HCT116 (cell line): ENCODE measurements at regions not wholly inside any gene's neighbourhood (a gene's known extent, or its start where the extent isn't known, plus 50 kb on each side); places are given as distances from the start of the nearest gene placed in this dataset.

ENCODE experiments used
- ATAC-seq: fragments of 200-7000 bp; cut with Tn5 transposase; 2 replicates; pipeline ENCODE4 v1.9.1; 2020; ENCODE audit warnings: mild to moderate bottlenecking, moderate library complexity
- BruUV-seq: library from RNA; stranded (reverse); fragments of 400-500 nt; replicated peaks from 2 replicates; lab custom pipeline; 2021; lab: Mats Ljungman, UMichigan
- CTCF ChIA-PET: fragments of 300-600 bp; sonication (Branson Sonifier 250); formaldehyde crosslinking; loops from one replicate; lab custom pipeline; 2021; ENCODE audit warnings: antibody characterized with exemption; lab: Charles Lee
- POLR2A ChIA-PET: fragments of 300-600, 350-600 bp; sonication (Branson Sonifier 250); formaldehyde crosslinking; loops from one replicate; lab custom pipeline; 2021; ENCODE audit warnings: antibody characterized with exemption; lab: Charles Lee
- RAD21 ChIA-PET, 2 experiments: fragments of 300-600 bp; sonication (Branson Sonifier 250); formaldehyde crosslinking; loops; one replicate each; lab custom pipeline; 2023; ENCODE audit warnings: low total read pairs in 2 of 2; ENCODE audit not compliant: uncharacterized antibody in 2 of 2, unreplicated experiment in 2 of 2, low non-redundant PET in 1 of 2; lab: Charles Lee
- DNase-seq: peaks from one replicate; pipeline ENCODE4 v3.0.0-alpha.2; 2010; ENCODE audit warnings: low read depth, low spot score
- H2AFZ ChIP-seq: fragments of 200-600 bp; shearing (Covaris generic), sonication (generic); 2 replicates; pipeline ENCODE4 v1.6.1; 2017; ENCODE audit warnings: low read depth, mixed run types, mixed read lengths, antibody characterized with exemption, low read length; ENCODE audit not compliant: poor library complexity, severe bottlenecking
- H3K27ac ChIP-seq: 2 replicates; pipeline ENCODE4 v1.5.1; 2012; ENCODE audit warnings: low read depth, low read length
- H3K27me3 ChIP-seq: fragments of 200-600 bp; sonication (generic); 2 replicates; pipeline ENCODE4 v1.6.1; 2016; ENCODE audit warnings: mixed run types, low read length, mixed read lengths; ENCODE audit not compliant: insufficient read depth
- H3K36me3 ChIP-seq, 2 experiments: fragments of 200-500 bp in 1 of 2; fragments of 200-600 bp in 1 of 2; sonication (Bioruptor generic) in 1 of 2; sonication (generic) in 1 of 2; 2 replicates each; pipeline versions ENCODE4 v1.5.1 to v1.6.1; 2014 to 2016; ENCODE audit warnings: low read length in 2 of 2, inconsistent platforms in 1 of 2, mixed read lengths in 1 of 2, mixed run types in 1 of 2; ENCODE audit not compliant: insufficient read depth in 2 of 2, control insufficient read depth in 1 of 2
- H3K4me1 ChIP-seq, 2 experiments: fragments of 200-600 bp in 1 of 2; sonication (generic) in 1 of 2; 2 replicates each; pipeline versions ENCODE4 v1.5.1 to v1.6.1; 2012 to 2017; ENCODE audit warnings: low read length in 2 of 2, inconsistent platforms in 1 of 2, mild to moderate bottlenecking in 1 of 2, mixed read lengths in 1 of 2, mixed run types in 1 of 2, moderate library complexity in 1 of 2; ENCODE audit not compliant: insufficient read depth in 2 of 2, control insufficient read depth in 1 of 2
- H3K4me2 ChIP-seq: fragments of 200-600 bp; sonication (generic); 2 replicates; pipeline ENCODE4 v1.6.1; 2017; ENCODE audit warnings: mixed run types, low read length, mixed read lengths
- H3K4me3 ChIP-seq, 2 experiments: fragments of 200-600 bp in 1 of 2; sonication (generic) in 1 of 2; replicated peaks in 1 of 2; 2 replicates each; pipeline ENCODE4 v1.5.1; 2011 to 2016; ENCODE audit warnings: low read length in 2 of 2, control low read depth in 1 of 2, low read depth in 1 of 2, mild to moderate bottlenecking in 1 of 2, mixed read lengths in 1 of 2, mixed run types in 1 of 2
- H3K79me2 ChIP-seq: fragments of 200-600 bp; sonication (generic); 2 replicates; pipeline ENCODE4 v1.6.1; 2017; ENCODE audit warnings: mild to moderate bottlenecking, mixed run types, low read length, moderate library complexity, mixed read lengths; ENCODE audit not compliant: insufficient read depth
- H3K9ac ChIP-seq: fragments of 200-600 bp; sonication (generic); 2 replicates; pipeline ENCODE4 v1.6.1; 2016; ENCODE audit warnings: low read length, mixed read lengths
- H3K9me2 ChIP-seq: fragments of 200-600 bp; sonication (generic), shearing (Covaris generic); 2 replicates; pipeline ENCODE4 v1.6.1; 2017; ENCODE audit warnings: mixed run types, mild to moderate bottlenecking, moderate library complexity; ENCODE audit not compliant: insufficient read depth
- H3K9me3 ChIP-seq, 2 experiments: fragments of 200-500 bp in 1 of 2; fragments of 200-600 bp in 1 of 2; sonication (Bioruptor generic) in 1 of 2; sonication (generic) in 1 of 2; 2 replicates each; pipeline ENCODE4 v1.6.1; 2014 to 2017; ENCODE audit warnings: low read length in 2 of 2, mixed read lengths in 2 of 2, inconsistent platforms in 1 of 2, low read depth in 1 of 2, mild to moderate bottlenecking in 1 of 2, mixed run types in 1 of 2, moderate library complexity in 1 of 2; ENCODE audit not compliant: control insufficient read depth in 1 of 2, insufficient read depth in 1 of 2
- H4K20me1 ChIP-seq: fragments of 200-600 bp; sonication (generic), shearing (Covaris generic); 2 replicates; pipeline ENCODE4 v1.6.1; 2017; ENCODE audit warnings: mixed run types, mild to moderate bottlenecking, moderate library complexity; ENCODE audit not compliant: insufficient read depth
- ATF3 ChIP-seq: IDR thresholded peaks from 2 replicates; pipeline ENCODE4 v1.6.1; 2012
- CEBPB ChIP-seq: IDR thresholded peaks from 2 replicates; pipeline ENCODE4 v1.6.1; 2012; ENCODE audit warnings: low read depth
- ELF1 ChIP-seq: IDR thresholded peaks from 2 replicates; pipeline ENCODE4 v1.6.1; 2012; ENCODE audit warnings: low read depth, borderline replicate concordance
- EZH2phosphoT487 ChIP-seq: fragments of 200-600 bp; IDR thresholded peaks from 2 replicates; pipeline ENCODE4 v1.6.1; 2018; ENCODE audit warnings: antibody characterized with exemption, borderline replicate concordance
- FOSL1 ChIP-seq: IDR thresholded peaks from 2 replicates; pipeline ENCODE4 v1.6.1; 2012; ENCODE audit warnings: low read depth
- JUND ChIP-seq: IDR thresholded peaks from 2 replicates; pipeline ENCODE4 v1.6.1; 2012
- POLR2A ChIP-seq: IDR thresholded peaks from 2 replicates; pipeline ENCODE4 v1.7.0; 2011; ENCODE audit warnings: borderline replicate concordance; ENCODE audit not compliant: insufficient read depth, insufficient read length; ENCODE audit errors: extremely low read depth
- POLR2AphosphoS5 ChIP-seq: IDR thresholded peaks from 2 replicates; pipeline ENCODE4 v1.6.1; 2011; ENCODE audit warnings: mild to moderate bottlenecking, low read depth, low read length, moderate library complexity
- REST ChIP-seq: IDR thresholded peaks from 2 replicates; pipeline ENCODE4 v1.6.1; 2012; ENCODE audit warnings: low read depth
- SP1 ChIP-seq: IDR thresholded peaks from 2 replicates; pipeline ENCODE4 v1.6.1; 2012; ENCODE audit warnings: low read depth
- SRF ChIP-seq: IDR thresholded peaks from 2 replicates; pipeline ENCODE4 v1.6.1; 2012; ENCODE audit warnings: low read depth
- ZFX ChIP-seq: fragments of 450-650 bp; IDR thresholded peaks from 2 replicates; pipeline ENCODE4 v1.6.1; 2017
- intact Hi-C: fragments of 100-400 bp; cut with micrococcal nuclease; formaldehyde crosslinking; loops from 2 replicates; pipeline ENCODE4 v1.10.0; 2022
- TF ChIP-seq, protein P1 (sequence below): IDR thresholded peaks from 2 replicates; pipeline ENCODE4 v1.6.1; 2012

DNA sequence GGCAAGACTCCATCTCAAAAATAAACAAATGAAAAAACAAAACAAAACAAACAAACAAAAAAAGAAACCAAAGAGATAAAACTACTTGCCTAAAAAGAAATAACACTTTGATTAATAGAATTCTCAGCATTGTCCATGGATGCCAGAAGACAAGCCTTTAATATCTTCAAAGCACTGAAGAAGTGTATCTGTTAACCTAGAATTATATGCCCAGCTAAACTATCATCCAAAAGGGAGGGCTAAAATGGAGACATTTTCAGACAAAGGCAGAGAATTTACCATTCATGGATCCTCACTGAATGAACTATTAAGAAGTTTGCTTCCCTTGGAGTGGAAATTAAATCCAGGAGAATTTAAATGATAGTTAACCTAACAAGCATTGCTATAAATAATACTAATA, 130.1 kb upstream of the SEC14L1 start (continued):
- TF ChIP-seq REST (no peak), SRF (no peak), ZFX (no peak), JUND (no peak), EZH2phosphoT487 (no peak), ATF3 (no peak), FOSL1 (no peak), CEBPB (no peak)

DNA sequence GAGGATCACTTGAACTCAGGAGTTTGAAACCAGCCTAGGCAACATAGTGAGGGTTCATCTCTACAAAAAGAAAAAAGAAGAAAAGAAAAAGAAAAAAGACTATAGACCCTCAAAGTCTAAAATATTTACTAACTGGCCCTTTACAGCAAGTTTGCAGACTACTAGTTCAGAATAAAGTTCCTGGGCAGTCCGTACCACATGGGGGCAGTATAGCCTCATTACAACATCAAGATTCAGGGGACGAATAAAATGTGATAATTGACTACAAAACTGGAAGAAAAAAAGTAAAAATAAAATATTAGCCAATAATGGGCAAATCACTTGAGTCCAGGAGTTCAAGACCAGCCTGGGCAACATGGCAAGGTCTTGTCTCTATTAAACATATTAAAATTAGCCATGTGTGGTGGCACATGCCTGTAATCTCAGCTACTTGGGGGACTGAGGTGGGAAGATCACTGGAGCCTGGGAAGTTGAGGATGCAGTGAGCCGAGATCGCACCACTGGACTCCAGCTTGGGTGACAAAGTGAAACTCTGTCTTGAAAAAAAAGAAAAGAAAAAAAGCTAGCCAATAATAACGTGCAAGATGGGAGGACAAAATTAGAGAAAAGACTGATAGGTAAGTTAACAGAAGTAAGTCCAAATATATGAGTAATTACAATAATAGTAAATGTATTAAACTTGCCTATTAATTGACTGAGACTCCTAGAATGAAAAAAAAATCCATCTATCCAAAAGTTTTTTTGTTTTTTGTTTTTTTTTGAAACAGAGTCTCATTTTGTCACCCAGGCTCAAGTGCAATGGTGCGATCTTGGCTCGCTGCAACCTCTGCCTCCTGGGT, 129.4 kb upstream of the SEC14L1 start:
- ChIA-PET CTCF (interaction anchor here (1.0 to 2.4 kb wide), 4 partner anchors 8 to 55 kb away, joined by 3 to 20 read pairs (median 4); no protein-coding TSS in a partner anchor), POLR2A (no interaction called here), RAD21 (interaction anchor here (0.5 to 1.0 kb wide), 3 partner anchors 45 to 283 kb away, joined by 3 read pairs; no protein-coding TSS in a partner anchor)
- BruUV-seq, result no TSS peak
- DNase-seq, result peak; percentile 48
- peak; percentile 81 for ATAC-seq
- Histone ChIP-seq H2AFZ (peak overlapping the region; percentile 34), H3K27me3 (no peaks in the 10 kb centered on the region), H3K36me3 (no peaks in the 10 kb centered on the region), H3K4me3 (no peak overlapping the region), H3K9ac (no peak overlapping the region), H4K20me1 (no peaks in the 10 kb centered on the region), H3K9me3 (0 out of 4 replicates have a peak, but pooled peaks cover 2 to 11% of the 10 kb centered on the region in 2 experiments), H3K4me1 (no peaks in the 10 kb centered on the region), H3K9me2 (no peaks in the 10 kb centered on the region), H3K27ac (no peak overlapping the region), H3K79me2 (no peaks in the 10 kb centered on the region), H3K4me2 (no peak overlapping the region)
- intact Hi-C loops, result loop anchor here (1.0 kb wide), 3 partner anchors 45 to 236 kb away; no protein-coding TSS in a partner anchor
- TF ChIP-seq ELF1 (no peak), POLR2AphosphoS5 (no peak), FOSL1 (0 out of 2 replicates have a peak, but pooled peaks have one; percentile 8), POLR2A (no peak), EZH2phosphoT487 (no peak), CEBPB (peak; percentile 37; the same call in 1 of the 2 replicates), REST (no peak), JUND (no peak), SP1 (no peak)
- TF ChIP-seq, protein P1, sequence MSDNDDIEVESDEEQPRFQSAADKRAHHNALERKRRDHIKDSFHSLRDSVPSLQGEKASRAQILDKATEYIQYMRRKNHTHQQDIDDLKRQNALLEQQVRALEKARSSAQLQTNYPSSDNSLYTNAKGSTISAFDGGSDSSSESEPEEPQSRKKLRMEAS, result no peak
